HEK293T (cell line): ENCODE measurements at regions not wholly inside any gene's neighbourhood (a gene's known extent, or its start where the extent isn't known, plus 50 kb on each side); places are given as distances from the start of the nearest gene placed in this dataset.

Experiments used
- CTCF ChIA-PET: fragments of 350-600 bp; formaldehyde crosslinking; extraction: SDS; loops from one replicate; lab custom pipeline; 2021; ENCODE audit warnings: antibody characterized with exemption, inconsistent platforms; lab: Yijun Ruan, JAX
- POLR2A ChIA-PET: fragments of 350-600 bp; formaldehyde crosslinking; extraction: SDS; loops from one replicate; lab custom pipeline; 2020; ENCODE audit warnings: antibody characterized with exemption, inconsistent platforms; lab: Yijun Ruan, JAX
- DNase-seq: peaks from one replicate; pipeline ENCODE4 v3.0.0; 2012; ENCODE audit warnings: mixed read lengths; ENCODE audit errors: extremely low spot score
- ARNT ChIP-seq: fragments of 450-650 bp; IDR thresholded peaks from 2 replicates; pipeline ENCODE4 v1.6.1; 2017; ENCODE audit warnings: mild to moderate bottlenecking
- BHLHE40 ChIP-seq: fragments of 450-650 bp; IDR thresholded peaks from 2 replicates; pipeline ENCODE4 v1.6.1; 2016; ENCODE audit warnings: mild to moderate bottlenecking, moderate library complexity, borderline replicate concordance
- CTBP1 ChIP-seq: fragments of 450-650 bp; IDR thresholded peaks from 2 replicates; pipeline ENCODE4 v1.6.1; 2016; ENCODE audit warnings: borderline replicate concordance
- ELF4 ChIP-seq: fragments of 450-650 bp; IDR thresholded peaks from 2 replicates; pipeline ENCODE4 v1.6.1; 2017; ENCODE audit warnings: antibody characterized with exemption
- FOXA1 ChIP-seq: fragments of 450-650 bp; IDR thresholded peaks from 2 replicates; pipeline ENCODE4 v1.6.1; 2016; ENCODE audit warnings: mild to moderate bottlenecking
- FOXK2 ChIP-seq: fragments of 450-650 bp; IDR thresholded peaks from 2 replicates; pipeline ENCODE4 v1.6.1; 2016; ENCODE audit warnings: mild to moderate bottlenecking
- FOXM1 ChIP-seq: fragments of 450-650 bp; IDR thresholded peaks from 2 replicates; pipeline ENCODE4 v1.6.1; 2017; ENCODE audit warnings: mild to moderate bottlenecking, borderline replicate concordance
- HDGF ChIP-seq: fragments of 450-650 bp; IDR thresholded peaks from 2 replicates; pipeline ENCODE4 v1.6.1; 2017; ENCODE audit warnings: antibody characterized with exemption, borderline replicate concordance
- L3MBTL2 ChIP-seq: fragments of 450-650 bp; conservative IDR thresholded peaks from 2 replicates; pipeline ENCODE4 v1.6.1; 2016; ENCODE audit warnings: mild to moderate bottlenecking
- LEF1 ChIP-seq: fragments of 450-650 bp; IDR thresholded peaks from 2 replicates; pipeline ENCODE4 v1.6.1; 2017; ENCODE audit warnings: mild to moderate bottlenecking, borderline replicate concordance
- NFRKB ChIP-seq: fragments of 450-650 bp; IDR thresholded peaks from 2 replicates; pipeline ENCODE4 v1.6.1; 2016; ENCODE audit warnings: mild to moderate bottlenecking, moderate library complexity
- SP1 ChIP-seq: fragments of 450-650 bp; IDR thresholded peaks from 2 replicates; pipeline ENCODE4 v1.6.1; 2017
- SUZ12 ChIP-seq: fragments of 450-650 bp; IDR thresholded peaks from 2 replicates; pipeline ENCODE4 v1.6.1; 2016; ENCODE audit warnings: mild to moderate bottlenecking
- TARDBP ChIP-seq: fragments of 450-650 bp; IDR thresholded peaks from 2 replicates; pipeline ENCODE4 v1.6.1; 2016
- ZNF384 ChIP-seq: fragments of 450-650 bp; IDR thresholded peaks from 2 replicates; pipeline ENCODE4 v1.6.1; 2016
- TF ChIP-seq, protein P1 (sequence below): fragments of 450-650 bp; IDR thresholded peaks from 2 replicates; pipeline ENCODE4 v1.6.1; 2016

GRCh38 chr15:67922971-67923945 is 83.4 kb upstream of the RNU6-1 start:
- ChIA-PET CTCF (interaction anchor here (0.6 kb wide), 1 partner anchor 142 kb away, joined by 6 read pairs; no protein-coding TSS in a partner anchor), POLR2A (interaction anchor here (1.0 kb wide), 1 partner anchor 9 kb away, joined by 3 read pairs; no protein-coding TSS in a partner anchor)
- no peak for DNase-seq
- TF ChIP-seq NFRKB (no peak), TARDBP (no peak), ARNT (no peak), L3MBTL2 (no peak), LEF1 (no peak), ZNF384 (no peak), BHLHE40 (no peak), ELF4 (no peak), FOXK2 (no peak), SUZ12 (no peak), FOXM1 (no peak), HDGF (no peak)

DNA sequence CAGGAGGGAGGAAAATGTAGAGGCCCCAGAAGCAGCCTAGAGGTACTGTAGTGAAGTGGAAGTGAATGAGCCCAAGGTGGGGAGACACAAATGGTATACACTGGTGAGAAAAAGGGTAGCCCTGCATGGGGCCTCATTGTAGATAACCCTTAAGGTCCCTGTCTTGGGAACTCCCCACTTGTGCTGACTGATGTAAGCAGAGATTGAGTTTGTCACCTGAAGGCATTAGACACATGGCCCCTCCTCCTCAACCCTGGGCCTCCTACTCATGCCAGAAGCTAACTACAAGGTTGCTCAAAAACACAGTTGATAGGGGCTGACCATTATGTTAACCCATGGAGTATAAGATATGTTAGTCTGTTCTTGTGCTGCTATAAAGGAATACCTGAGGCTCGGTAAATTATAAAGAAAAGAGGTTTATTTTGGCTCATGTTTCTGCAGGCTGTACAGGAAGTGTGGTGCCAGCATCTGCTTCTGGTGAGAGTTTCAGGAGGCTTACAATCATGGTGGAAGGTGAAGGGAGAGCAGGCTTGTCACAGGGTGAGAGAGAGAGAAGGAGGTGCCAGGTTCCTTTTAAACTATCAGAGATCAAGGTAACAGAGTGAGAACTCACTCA is 84.6 kb upstream of the RNU6-1 start:
- CTCF ChIA-PET, result interaction anchor here (1.3 kb wide), 1 partner anchor 10 kb away, joined by 8 read pairs; no protein-coding TSS in a partner anchor
- POLR2A ChIA-PET, result interaction anchor here (1.0 kb wide), 1 partner anchor 10 kb away, joined by 3 read pairs; no protein-coding TSS in a partner anchor

GRCh38 chr15:67925182-67925581 is 85.3 kb upstream of the RNU6-1 start:
- ChIA-PET CTCF (interaction anchor here (0.5 to 1.3 kb wide), 2 partner anchors 9 to 643 kb away, joined by 5 to 8 read pairs; no protein-coding TSS in a partner anchor), POLR2A (interaction anchor here (1.3 kb wide), 1 partner anchor 8 kb away, joined by 4 read pairs; no protein-coding TSS in a partner anchor)
- TF ChIP-seq LEF1, result no peak
- no peak for TF ChIP-seq ARNT
- no peak for TF ChIP-seq BHLHE40
- no peak for TF ChIP-seq TARDBP
- no peak for TF ChIP-seq FOXK2
- TF ChIP-seq ELF4, result no peak
- no peak for TF ChIP-seq FOXM1
- TF ChIP-seq SP1, result no peak
- TF ChIP-seq CTBP1, result no peak
- TF ChIP-seq L3MBTL2, result no peak
- no peak for TF ChIP-seq FOXA1
- TF ChIP-seq HDGF, result no peak
- no peak for TF ChIP-seq NFRKB
- TF ChIP-seq ZNF384, result no peak
- TF ChIP-seq, protein P1, sequence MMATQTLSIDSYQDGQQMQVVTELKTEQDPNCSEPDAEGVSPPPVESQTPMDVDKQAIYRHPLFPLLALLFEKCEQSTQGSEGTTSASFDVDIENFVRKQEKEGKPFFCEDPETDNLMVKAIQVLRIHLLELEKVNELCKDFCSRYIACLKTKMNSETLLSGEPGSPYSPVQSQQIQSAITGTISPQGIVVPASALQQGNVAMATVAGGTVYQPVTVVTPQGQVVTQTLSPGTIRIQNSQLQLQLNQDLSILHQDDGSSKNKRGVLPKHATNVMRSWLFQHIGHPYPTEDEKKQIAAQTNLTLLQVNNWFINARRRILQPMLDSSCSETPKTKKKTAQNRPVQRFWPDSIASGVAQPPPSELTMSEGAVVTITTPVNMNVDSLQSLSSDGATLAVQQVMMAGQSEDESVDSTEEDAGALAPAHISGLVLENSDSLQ, result no peak
- no peak for TF ChIP-seq SUZ12
- no peak for DNase-seq

More for the DNA sequence above, 84.6 kb upstream of the RNU6-1 start:
- no peak for TF ChIP-seq ARNT
- no peak for TF ChIP-seq HDGF
- TF ChIP-seq ELF4, result no peak
- no peak for TF ChIP-seq FOXK2
- TF ChIP-seq CTBP1, result no peak
- no peak for TF ChIP-seq NFRKB
- DNase-seq, result no peak

GRCh38 chr15:67927501-67928168 is 87.8 kb upstream of the RNU6-1 start:
- no peak for DNase-seq
- CTCF ChIA-PET, result no interaction called here
- TF ChIP-seq LEF1, result no peak
- no peak for TF ChIP-seq L3MBTL2
- no peak for TF ChIP-seq CTBP1
- no peak for TF ChIP-seq BHLHE40
- no peak for TF ChIP-seq SUZ12
- no peak for TF ChIP-seq HDGF
- POLR2A ChIA-PET, result interaction anchor here (1.0 kb wide), 1 partner anchor 18 kb away, joined by 3 read pairs; no protein-coding TSS in a partner anchor

GRCh38 chr15:67928666-67929065 is 88.8 kb upstream of the RNU6-1 start:
- DNase-seq, result no peak
- CTCF ChIA-PET, result no interaction called here
- POLR2A ChIA-PET, result no interaction called here
- TF ChIP-seq L3MBTL2, result no peak
- no peak for TF ChIP-seq FOXM1
- TF ChIP-seq TARDBP, result no peak
- no peak for TF ChIP-seq BHLHE40
- TF ChIP-seq FOXK2, result no peak
- TF ChIP-seq ARNT, result no peak
- TF ChIP-seq HDGF, result no peak
- TF ChIP-seq, protein P1, result no peak
- no peak for TF ChIP-seq ZNF384
- TF ChIP-seq NFRKB, result no peak
- TF ChIP-seq LEF1, result no peak
- no peak for TF ChIP-seq FOXA1
- TF ChIP-seq ELF4, result no peak
- no peak for TF ChIP-seq SUZ12
- no peak for TF ChIP-seq CTBP1
